OCI-LY7 (cell line): ENCODE measurements at regions not wholly inside any gene's neighbourhood (a gene's known extent, or its start where the extent isn't known, plus 50 kb on each side); places are given as distances from the start of the nearest gene placed in this dataset.

Source experiments
- BruUV-seq: library from RNA; stranded (reverse); fragments of 400-500 nt; replicated peaks from 2 replicates; lab custom pipeline; 2021; lab: Mats Ljungman, UMichigan
- CTCF ChIA-PET: fragments of 300-600 bp; sonication (Branson Sonifier 250); formaldehyde crosslinking; loops from one replicate; lab custom pipeline; 2022; ENCODE audit warnings: antibody characterized with exemption; ENCODE audit not compliant: unreplicated experiment; lab: Charles Lee
- POLR2A ChIA-PET: fragments of 300-600 bp; sonication (Branson Sonifier 250); formaldehyde crosslinking; loops from one replicate; lab custom pipeline; 2022; ENCODE audit warnings: antibody characterized with exemption; lab: Charles Lee
- DNase-seq: peaks from one replicate; pipeline ENCODE4 v3.0.0-alpha.2; 2015; ENCODE audit warnings: low spot score
- H2AFZ ChIP-seq: fragments of 200-600 bp; sonication (generic), shearing (Covaris generic); 2 replicates; pipeline ENCODE4 v1.6.1; 2014; ENCODE audit warnings: mild to moderate bottlenecking, antibody characterized with exemption, low read length, moderate library complexity
- H3K27ac ChIP-seq: fragments of 200-600 bp; sonication (generic); 2 replicates; pipeline ENCODE4 v1.5.1; 2014; ENCODE audit warnings: mixed run types, low read depth, mild to moderate bottlenecking, moderate library complexity, low read length, inconsistent platforms; ENCODE audit not compliant: poor library complexity, severe bottlenecking
- H3K36me3 ChIP-seq: fragments of 200-600 bp; sonication (generic); 2 replicates; pipeline ENCODE4 v1.6.1; 2014; ENCODE audit warnings: mild to moderate bottlenecking, antibody characterized with exemption, low read length, moderate library complexity, mixed read lengths; ENCODE audit not compliant: insufficient read depth
- H3K4me1 ChIP-seq: fragments of 200-600 bp; sonication (generic); 2 replicates; pipeline ENCODE4 v1.5.1; 2014; ENCODE audit warnings: mild to moderate bottlenecking, low read length; ENCODE audit not compliant: insufficient read depth, poor library complexity, severe bottlenecking
- H3K4me2 ChIP-seq: fragments of 200-600 bp; sonication (generic); 2 replicates; pipeline ENCODE4 v1.6.1; 2014; ENCODE audit warnings: mild to moderate bottlenecking, low read length
- H3K4me3 ChIP-seq: fragments of 200-600 bp; sonication (generic); 2 replicates; pipeline ENCODE4 v1.5.1; 2014; ENCODE audit warnings: mild to moderate bottlenecking, low read depth, low read length; ENCODE audit not compliant: poor library complexity, severe bottlenecking
- H3K79me2 ChIP-seq: fragments of 200-600 bp; sonication (generic); 2 replicates; pipeline ENCODE4 v1.6.1; 2016; ENCODE audit warnings: low read depth, mild to moderate bottlenecking, low read length, moderate library complexity, mixed read lengths; ENCODE audit not compliant: insufficient read depth
- H3K9me2 ChIP-seq: fragments of 200-600 bp; sonication (generic); 2 replicates; pipeline ENCODE4 v1.6.1; 2016; ENCODE audit warnings: mild to moderate bottlenecking, low read length, mixed read lengths; ENCODE audit not compliant: insufficient read depth
- H3K9me3 ChIP-seq: fragments of 200-600 bp; sonication (generic); 2 replicates; pipeline ENCODE4 v1.6.1; 2014; ENCODE audit warnings: mild to moderate bottlenecking, mixed run types, low read length, mixed read lengths
- H4K20me1 ChIP-seq: fragments of 200-600 bp; sonication (generic); 2 replicates; pipeline ENCODE4 v1.6.1; 2014; ENCODE audit warnings: mild to moderate bottlenecking, antibody characterized with exemption, low read length, moderate library complexity, mixed read lengths; ENCODE audit not compliant: insufficient read depth
- EZH2phosphoT487 ChIP-seq: fragments of 200-600 bp; sonication (generic); IDR thresholded peaks from 2 replicates; pipeline ENCODE4 v1.6.1; 2018; ENCODE audit warnings: low read depth, borderline replicate concordance, mild to moderate bottlenecking, mixed run types, antibody characterized with exemption, low read length, moderate library complexity, mixed read lengths
- intact Hi-C: fragments of 100-400 bp; cut with micrococcal nuclease; formaldehyde crosslinking; loops from one replicate; pipeline ENCODE4 v1.10.0; 2022; ENCODE audit not compliant: unreplicated experiment
- TF ChIP-seq, protein P1 (sequence below): fragments of 200-600 bp; sonication (generic); conservative IDR thresholded peaks from 2 replicates; pipeline ENCODE4 v1.5.1; 2014; ENCODE audit warnings: mild to moderate bottlenecking, antibody characterized with exemption, low read length, moderate library complexity, mixed read lengths

DNA sequence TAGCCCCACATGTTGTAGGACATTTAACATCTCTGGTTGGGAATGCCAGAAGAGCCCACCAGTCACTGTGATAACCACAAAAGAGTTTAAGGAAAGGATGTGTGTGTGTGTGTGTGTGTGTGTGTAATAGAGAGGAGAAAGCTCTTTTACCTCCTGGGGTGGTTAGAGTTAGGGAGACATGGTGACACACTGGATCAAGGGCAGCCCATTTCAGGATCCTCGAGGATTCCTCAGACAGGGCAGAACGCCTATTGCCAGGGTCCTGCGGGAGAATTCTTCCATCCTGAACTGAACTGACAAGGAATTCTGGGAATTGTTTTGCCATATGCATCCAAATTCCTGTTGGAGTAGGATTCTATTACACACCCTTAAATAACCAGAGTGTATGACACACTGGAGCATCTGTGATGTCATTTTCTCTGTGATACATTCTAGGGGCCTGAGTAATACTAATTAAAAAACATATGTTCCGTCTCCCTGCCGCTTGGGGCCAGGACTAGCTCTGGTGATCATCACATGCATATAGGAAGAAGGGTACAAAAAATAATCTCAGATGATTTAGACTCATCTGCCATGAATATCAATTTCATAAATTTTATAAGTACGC, 156.4 kb upstream of the MMADHC start:
- Histone ChIP-seq H3K36me3 (no peaks in the 10 kb centered on the region), H3K27ac (no peak overlapping the region), H3K4me3 (no peak overlapping the region), H4K20me1 (no peaks in the 10 kb centered on the region), H3K4me1 (no peaks in the 10 kb centered on the region), H3K9me3 (no peaks in the 10 kb centered on the region), H3K4me2 (no peak overlapping the region), H2AFZ (no peak overlapping the region), H3K9me2 (no peaks in the 10 kb centered on the region), H3K79me2 (no peaks in the 10 kb centered on the region)
- no peak for DNase-seq
- ChIA-PET POLR2A (no interaction called here), CTCF (no interaction called here)
- BruUV-seq: no TSS peak
- TF ChIP-seq, protein P1, sequence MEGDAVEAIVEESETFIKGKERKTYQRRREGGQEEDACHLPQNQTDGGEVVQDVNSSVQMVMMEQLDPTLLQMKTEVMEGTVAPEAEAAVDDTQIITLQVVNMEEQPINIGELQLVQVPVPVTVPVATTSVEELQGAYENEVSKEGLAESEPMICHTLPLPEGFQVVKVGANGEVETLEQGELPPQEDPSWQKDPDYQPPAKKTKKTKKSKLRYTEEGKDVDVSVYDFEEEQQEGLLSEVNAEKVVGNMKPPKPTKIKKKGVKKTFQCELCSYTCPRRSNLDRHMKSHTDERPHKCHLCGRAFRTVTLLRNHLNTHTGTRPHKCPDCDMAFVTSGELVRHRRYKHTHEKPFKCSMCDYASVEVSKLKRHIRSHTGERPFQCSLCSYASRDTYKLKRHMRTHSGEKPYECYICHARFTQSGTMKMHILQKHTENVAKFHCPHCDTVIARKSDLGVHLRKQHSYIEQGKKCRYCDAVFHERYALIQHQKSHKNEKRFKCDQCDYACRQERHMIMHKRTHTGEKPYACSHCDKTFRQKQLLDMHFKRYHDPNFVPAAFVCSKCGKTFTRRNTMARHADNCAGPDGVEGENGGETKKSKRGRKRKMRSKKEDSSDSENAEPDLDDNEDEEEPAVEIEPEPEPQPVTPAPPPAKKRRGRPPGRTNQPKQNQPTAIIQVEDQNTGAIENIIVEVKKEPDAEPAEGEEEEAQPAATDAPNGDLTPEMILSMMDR: no peak
- TF ChIP-seq EZH2phosphoT487: no peak
- intact Hi-C loops: no loop called here

DNA sequence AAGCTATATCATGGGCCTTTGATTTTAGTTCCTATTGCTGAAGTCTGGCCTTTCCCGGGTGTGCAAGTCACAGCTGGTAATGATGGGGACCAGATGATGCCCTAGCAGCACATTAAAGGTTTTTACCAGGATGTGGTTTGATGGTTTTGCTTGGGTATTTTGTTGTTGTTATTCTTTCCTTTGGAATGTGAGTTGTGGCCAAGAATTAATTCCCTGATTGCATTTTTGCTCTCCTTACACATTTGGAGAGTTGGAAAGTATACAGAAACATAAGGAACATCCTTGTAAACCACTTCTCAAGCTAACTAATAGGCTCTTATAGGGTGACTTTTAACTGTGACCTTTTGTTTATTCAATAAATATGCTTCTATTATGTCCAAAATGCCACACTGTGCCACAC, 154.1 kb upstream of the MMADHC start:
- no peaks in the 10 kb centered on the region for H3K79me2 ChIP-seq
- no peaks in the 10 kb centered on the region for H3K4me1 ChIP-seq
- no TSS peak for BruUV-seq
- no peaks in the 10 kb centered on the region for H3K9me2 ChIP-seq
- intact Hi-C loops: no loop called here
- no peak overlapping the region for H3K4me3 ChIP-seq
- H3K4me2 ChIP-seq: no peak overlapping the region
- no peak overlapping the region for H2AFZ ChIP-seq
- H3K9me3 ChIP-seq: no peaks in the 10 kb centered on the region
- H3K27ac ChIP-seq: no peak overlapping the region
- no peaks in the 10 kb centered on the region for H4K20me1 ChIP-seq
- ChIA-PET CTCF (no interaction called here), POLR2A (no interaction called here)
- DNase-seq: no peak
- TF ChIP-seq, protein P1: no peak
- no peak for TF ChIP-seq EZH2phosphoT487
- no peaks in the 10 kb centered on the region for H3K36me3 ChIP-seq

DNA sequence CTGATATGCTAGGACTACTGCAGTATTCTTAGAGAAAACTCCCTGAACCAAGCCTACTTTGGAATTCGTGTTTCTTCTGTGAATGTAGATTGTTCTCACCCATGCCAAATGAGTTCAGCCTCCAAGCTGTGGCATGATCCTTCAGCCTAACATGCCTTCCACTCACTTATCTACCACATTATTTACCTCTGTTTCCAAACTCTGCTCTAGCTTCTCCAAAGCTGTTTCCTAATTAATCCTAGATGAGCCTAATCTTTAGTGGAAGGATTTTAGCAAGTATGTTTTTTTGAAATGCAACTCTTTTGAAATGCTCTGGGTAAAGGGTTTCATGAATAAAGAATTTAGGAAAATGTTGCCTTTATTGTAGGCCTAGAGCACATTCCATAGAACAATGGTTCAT, 152.9 kb upstream of the MMADHC start:
- BruUV-seq: no TSS peak
- intact Hi-C loops: no loop called here
- Histone ChIP-seq H3K27ac (no peak overlapping the region), H3K9me2 (no peaks in the 10 kb centered on the region), H3K36me3 (no peaks in the 10 kb centered on the region), H3K4me2 (no peak overlapping the region), H3K4me3 (no peak overlapping the region), H2AFZ (no peak overlapping the region), H4K20me1 (no peaks in the 10 kb centered on the region), H3K4me1 (no peaks in the 10 kb centered on the region), H3K79me2 (no peaks in the 10 kb centered on the region), H3K9me3 (no peaks in the 10 kb centered on the region)
- POLR2A ChIA-PET: interaction anchor here (0.7 kb wide), 1 partner anchor 306 kb away, joined by 3 read pairs; no protein-coding TSS in a partner anchor
- DNase-seq: no peak
- CTCF ChIA-PET: no interaction called here
- TF ChIP-seq EZH2phosphoT487: no peak
- TF ChIP-seq, protein P1: no peak
